GM23248 (cell line): ENCODE measurements at regions not wholly inside any gene's neighbourhood (a gene's known extent, or its start where the extent isn't known, plus 50 kb on each side); places are given as distances from the start of the nearest gene placed in this dataset.

Experiments used
- DNase-seq: peaks from one replicate; pipeline ENCODE4 v3.0.0-alpha.2; 2015
- H2AFZ ChIP-seq: fragments of 200-600 bp; sonication (generic); 2 replicates; pipeline ENCODE4 v1.6.1; 2016; ENCODE audit warnings: antibody characterized with exemption
- H3F3A ChIP-seq: fragments of 200-600 bp; sonication (generic); 2 replicates; pipeline ENCODE4 v1.6.1; 2016; ENCODE audit warnings: mild to moderate bottlenecking, antibody characterized with exemption, mixed run types; ENCODE audit not compliant: insufficient read depth
- H3K27ac ChIP-seq: fragments of 200-600 bp; sonication (generic); 2 replicates; pipeline ENCODE4 v1.5.1; 2016; ENCODE audit warnings: mild to moderate bottlenecking
- H3K27me3 ChIP-seq: fragments of 200-600 bp; sonication (generic); replicated peaks from 2 replicates; pipeline ENCODE4 v1.6.1; 2016; ENCODE audit warnings: mild to moderate bottlenecking; ENCODE audit not compliant: insufficient read depth
- H3K36me3 ChIP-seq: fragments of 200-600 bp; sonication (generic); 2 replicates; pipeline ENCODE4 v1.6.1; 2016; ENCODE audit warnings: low read depth, mild to moderate bottlenecking
- H3K4me1 ChIP-seq: fragments of 200-600 bp; sonication (generic); 2 replicates; pipeline ENCODE4 v1.6.1; 2016; ENCODE audit warnings: mild to moderate bottlenecking; ENCODE audit not compliant: insufficient read depth
- H3K4me2 ChIP-seq: fragments of 200-600 bp; sonication (generic); one replicate; pipeline ENCODE4 v1.6.1; 2016; ENCODE audit warnings: mild to moderate bottlenecking; ENCODE audit not compliant: unreplicated experiment
- H3K4me3 ChIP-seq: fragments of 200-600 bp; sonication (generic); 2 replicates; pipeline ENCODE4 v1.5.1; 2016; ENCODE audit warnings: mild to moderate bottlenecking
- H3K79me2 ChIP-seq: fragments of 200-600 bp; sonication (generic); 2 replicates; pipeline ENCODE4 v1.6.1; 2016; ENCODE audit warnings: mild to moderate bottlenecking; ENCODE audit not compliant: insufficient read depth
- H3K9ac ChIP-seq: fragments of 200-600 bp; sonication (generic); 2 replicates; pipeline ENCODE4 v1.6.1; 2016; ENCODE audit warnings: mild to moderate bottlenecking
- H3K9me2 ChIP-seq: fragments of 200-600 bp; sonication (generic); 2 replicates; pipeline ENCODE4 v1.6.1; 2016; ENCODE audit warnings: mixed run types, mild to moderate bottlenecking, moderate library complexity; ENCODE audit not compliant: insufficient read depth
- H3K9me3 ChIP-seq: fragments of 200-600 bp; sonication (generic); one replicate; pipeline ENCODE4 v1.6.1; 2017; ENCODE audit warnings: low read depth
- H4K20me1 ChIP-seq: fragments of 200-600 bp; sonication (generic); 2 replicates; pipeline ENCODE4 v1.6.0; 2016; ENCODE audit not compliant: insufficient read depth
- EZH2 ChIP-seq: fragments of 200-600 bp; sonication (generic); IDR thresholded peaks from 2 replicates; pipeline ENCODE4 v1.6.1; 2018; ENCODE audit warnings: antibody characterized with exemption, mild to moderate bottlenecking; ENCODE audit not compliant: insufficient read depth, poor library complexity, severe bottlenecking
- EZH2phosphoT487 ChIP-seq: fragments of 200-600 bp; sonication (generic); IDR thresholded peaks from 2 replicates; pipeline ENCODE4 v1.6.1; 2018; ENCODE audit warnings: antibody characterized with exemption, moderate library complexity, mild to moderate bottlenecking, low read depth; ENCODE audit not compliant: insufficient read depth
- WGBS, 2 experiments: methylation state at CpG; one replicate each; pipeline ENCODE4 v1.1.6; 2015 to 2017; ENCODE audit warnings: low lambda C conversion rate in 2 of 2, low coverage in 1 of 2; ENCODE audit errors: missing lambda C conversion rate in 2 of 2; 5-methylcytosine and 5-hydroxymethylcytosine counted together
- in situ Hi-C: fragments of 300-500 bp; cut with MboI; formaldehyde crosslinking; loops from 2 replicates; pipeline ENCODE4 v1.15.0; 2020

- WGBS, 2 experiments: 90 to 98% methylated on average over 4 of the region's 4 CpGs
- Histone ChIP-seq H3K4me2 (no peak overlapping the region), H4K20me1 (no peaks in the 10 kb centered on the region), H3K9me3 (no peaks in the 10 kb centered on the region), H3K4me1 (no peaks in the 10 kb centered on the region), H2AFZ (no peak overlapping the region), H3K27me3 (no peaks in the 10 kb centered on the region), H3K36me3 (no peaks in the 10 kb centered on the region), H3K9me2 (no peaks in the 10 kb centered on the region), H3K9ac (no peak overlapping the region), H3F3A (no peaks in the 10 kb centered on the region), H3K27ac (no peak overlapping the region), H3K79me2 (no peaks in the 10 kb centered on the region), H3K4me3 (no peak overlapping the region)
- no peak for DNase-seq
- TF ChIP-seq EZH2 (no peak), EZH2phosphoT487 (no peak)
- in situ Hi-C loops: loop anchor here (25.0 kb wide), 1 partner anchor 714 kb away; the partner anchor contains the start of gene TGFB2
Observed at GRCh38 chr1:219051547-219051946, 122.1 kb upstream of the LYPLAL1 start.

DNA sequence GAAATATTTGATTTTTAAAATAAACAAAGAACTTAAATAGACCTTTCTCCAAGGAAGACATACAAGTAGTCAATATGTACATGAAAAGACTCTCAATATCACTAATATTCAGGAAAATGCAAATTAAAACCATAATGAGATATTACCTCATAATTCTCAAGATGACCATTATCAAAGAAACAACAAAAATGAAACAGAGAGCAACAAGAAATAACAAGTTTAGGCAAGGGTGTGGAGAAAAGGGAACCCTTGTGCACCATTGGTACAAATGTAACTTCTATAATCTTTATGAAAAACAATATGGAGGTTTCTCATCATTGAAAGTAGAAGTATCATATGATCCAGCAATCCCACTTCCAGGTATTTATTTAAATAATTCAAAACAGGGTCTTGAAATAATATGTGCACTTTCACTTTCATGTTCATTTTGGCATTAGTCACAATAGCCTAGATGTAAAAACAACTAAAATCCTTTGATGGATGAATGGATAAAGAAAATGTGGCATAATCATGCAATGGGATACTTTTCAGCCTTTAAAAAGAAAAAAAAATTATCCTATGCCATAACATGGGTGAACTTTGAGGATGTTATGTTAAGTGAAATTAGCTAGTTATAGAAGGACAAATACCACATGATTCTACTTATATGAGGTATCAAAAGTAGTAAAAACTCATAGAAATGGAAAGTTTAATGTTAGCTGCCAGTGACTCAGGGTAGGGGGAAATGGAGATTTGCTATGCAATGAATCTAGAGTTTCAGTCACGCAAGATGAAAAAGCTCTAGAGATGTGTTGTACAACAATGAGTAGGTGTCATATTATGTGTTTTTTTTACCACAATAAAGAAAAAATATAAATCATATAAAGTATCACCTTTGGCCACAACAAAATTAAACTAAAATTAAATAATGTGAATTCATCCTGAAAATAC lies 114.5 kb upstream of the LYPLAL1 start:
- TF ChIP-seq EZH2: no peak
- no peak for TF ChIP-seq EZH2phosphoT487
- H2AFZ ChIP-seq: no peak overlapping the region
- 94 to 100% methylated on average over 1 of the region's 1 CpG for WGBS, 2 experiments
- H3K79me2 ChIP-seq: no peaks in the 10 kb centered on the region
- H3K27ac ChIP-seq: no peak overlapping the region
- no peaks in the 10 kb centered on the region for H3K36me3 ChIP-seq
- no peaks in the 10 kb centered on the region for H3K27me3 ChIP-seq
- H3K4me3 ChIP-seq: no peak overlapping the region
- H3F3A ChIP-seq: no peaks in the 10 kb centered on the region
- H3K9me2 ChIP-seq: no peaks in the 10 kb centered on the region
- no peaks in the 10 kb centered on the region for H4K20me1 ChIP-seq
- DNase-seq: no peak
- H3K4me2 ChIP-seq: no peak overlapping the region
- H3K9me3 ChIP-seq: no peaks in the 10 kb centered on the region
- H3K4me1 ChIP-seq: no peaks in the 10 kb centered on the region
- in situ Hi-C loops: loop anchor here (25.0 kb wide), 1 partner anchor 722 kb away; the partner anchor contains the start of gene TGFB2
- no peak overlapping the region for H3K9ac ChIP-seq

DNA sequence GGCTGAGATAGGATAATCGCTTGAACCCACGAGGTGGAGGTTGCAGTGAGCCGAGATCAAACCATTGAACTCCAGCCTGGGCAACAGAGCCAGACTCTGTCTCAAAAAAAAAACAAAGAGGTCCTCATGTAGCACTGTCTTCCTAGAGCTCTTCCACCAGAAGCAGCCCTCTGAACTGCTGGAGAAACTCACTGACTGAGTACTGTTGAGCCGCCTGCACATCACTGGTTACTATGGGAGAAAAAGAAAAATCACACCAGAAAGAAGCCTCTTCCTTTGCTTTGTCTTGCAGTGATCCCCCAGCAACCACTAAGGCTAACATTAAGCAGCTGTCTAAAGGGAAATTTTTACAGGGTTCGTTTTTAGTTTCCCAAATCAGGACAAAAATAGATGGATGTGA lies 112.9 kb upstream of the LYPLAL1 start:
- Histone ChIP-seq H3K27me3 (no peaks in the 10 kb centered on the region), H2AFZ (no peak overlapping the region), H3K4me2 (no peak overlapping the region), H3K27ac (no peak overlapping the region), H3K4me3 (no peak overlapping the region), H3K9me3 (no peaks in the 10 kb centered on the region), H4K20me1 (no peaks in the 10 kb centered on the region), H3K36me3 (no peaks in the 10 kb centered on the region), H3K9me2 (no peaks in the 10 kb centered on the region), H3K4me1 (no peaks in the 10 kb centered on the region), H3K79me2 (no peaks in the 10 kb centered on the region), H3K9ac (no peak overlapping the region), H3F3A (no peaks in the 10 kb centered on the region)
- TF ChIP-seq EZH2: no peak
- no peak for TF ChIP-seq EZH2phosphoT487
- in situ Hi-C loops: loop anchor here (25.0 kb wide), 1 partner anchor 723 kb away; the partner anchor contains the start of gene TGFB2
- no peak for DNase-seq
- 89 to 96% methylated on average over 4 to 5 of the region's 5 CpGs for WGBS, 2 experiments

DNA sequence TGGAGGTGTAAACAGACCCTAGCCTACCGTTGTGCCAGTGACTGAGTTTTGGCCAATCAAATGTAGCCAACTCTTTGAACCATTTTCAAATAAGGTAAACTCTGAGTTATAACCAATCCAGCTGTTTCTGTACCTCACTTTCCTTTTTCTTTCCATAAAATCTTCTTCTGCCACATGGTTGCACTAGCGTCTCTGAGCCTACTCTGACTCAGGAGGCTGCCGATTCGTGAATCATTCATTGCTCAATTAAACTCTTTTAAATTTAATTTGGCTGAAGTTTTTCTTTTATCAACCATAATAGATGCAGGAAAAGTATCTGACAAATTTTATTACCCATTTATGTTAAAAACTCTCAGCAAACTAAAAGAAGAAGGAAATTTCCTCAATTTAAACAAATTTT lies 111.5 kb upstream of the LYPLAL1 start:
- H2AFZ ChIP-seq: no peak overlapping the region
- H4K20me1 ChIP-seq: no peaks in the 10 kb centered on the region
- no peak overlapping the region for H3K4me3 ChIP-seq
- TF ChIP-seq EZH2 (no peak), EZH2phosphoT487 (no peak)
- H3K9ac ChIP-seq: no peak overlapping the region
- WGBS, 2 experiments: 56 to 66% methylated on average over 4 of the region's 4 CpGs
- in situ Hi-C loops: loop anchor here (25.0 kb wide), 1 partner anchor 725 kb away; the partner anchor contains the start of gene TGFB2
- peak; percentile 63 for DNase-seq
- H3K9me2 ChIP-seq: no peaks in the 10 kb centered on the region
- H3K27ac ChIP-seq: no peak overlapping the region
- peaks cover 11% of the 10 kb centered on the region for H3F3A ChIP-seq
- H3K36me3 ChIP-seq: no peaks in the 10 kb centered on the region
- peaks cover 10% of the 10 kb centered on the region for H3K4me1 ChIP-seq
- H3K4me2 ChIP-seq: no peak overlapping the region
- no peaks in the 10 kb centered on the region for H3K27me3 ChIP-seq
- no peaks in the 10 kb centered on the region for H3K9me3 ChIP-seq
- no peaks in the 10 kb centered on the region for H3K79me2 ChIP-seq
